RWPE1 (cell line): ENCODE measurements at regions not wholly inside any gene's neighbourhood (a gene's known extent, or its start where the extent isn't known, plus 50 kb on each side); places are given as distances from the start of the nearest gene placed in this dataset.

ENCODE experiments used
- CTCF ChIA-PET: fragments of 350-600 bp; sonication (Branson Sonifier 250); formaldehyde crosslinking; extraction: SDS; loops from one replicate; lab custom pipeline; 2021; lab: Yijun Ruan, JAX
- POLR2A ChIA-PET: fragments of 400-600 bp; formaldehyde crosslinking; extraction: SDS; loops from one replicate; lab custom pipeline; 2020; ENCODE audit warnings: antibody characterized with exemption; ENCODE audit not compliant: low non-redundant PET; lab: Yijun Ruan, JAX
- DNase-seq: peaks from one replicate; pipeline ENCODE4 v3.0.0; 2012; ENCODE audit warnings: low spot score
- H3K27ac ChIP-seq: fragments of 450-650 bp; 2 replicates; pipeline ENCODE4 v1.5.1; 2017
- CTCF ChIP-seq: fragments of 450-650 bp; conservative IDR thresholded peaks from 2 replicates; pipeline ENCODE4 v1.5.1; 2017; ENCODE audit warnings: low read depth, mild to moderate bottlenecking

GRCh38 chr3:106006571-106006970 is 137.8 kb upstream of the CBLB start:
- CTCF ChIA-PET, result no interaction called here
- H3K27ac ChIP-seq, result no peak overlapping the region
- TF ChIP-seq CTCF, result no peak
- POLR2A ChIA-PET, result no interaction called here
- no peak for DNase-seq

- ChIA-PET POLR2A (no interaction called here), CTCF (no interaction called here)
- TF ChIP-seq CTCF, result no peak
- no peak overlapping the region for H3K27ac ChIP-seq
- no peak for DNase-seq
These were observed 138.7 kb upstream of the CBLB start for GRCh38 chr3:106007512-106007911.

GRCh38 chr3:106008766-106009165 is 140.0 kb upstream of the CBLB start:
- ChIA-PET POLR2A (no interaction called here), CTCF (no interaction called here)
- DNase-seq, result no peak
- no peak for TF ChIP-seq CTCF
- no peak overlapping the region for H3K27ac ChIP-seq

GRCh38 chr3:106010829-106011228 is 142.0 kb upstream of the CBLB start:
- CTCF ChIA-PET, result interaction anchor here (0.6 to 0.8 kb wide), 2 partner anchors 38 to 152 kb away, joined by 3 to 5 read pairs; no protein-coding TSS in a partner anchor
- TF ChIP-seq CTCF, result no peak
- no peak for DNase-seq
- POLR2A ChIA-PET, result no interaction called here
- no peak overlapping the region for H3K27ac ChIP-seq

GRCh38 chr3:106013971-106014370 is 145.2 kb upstream of the CBLB start:
- peak; percentile 54 for DNase-seq
- H3K27ac ChIP-seq, result no peak overlapping the region
- ChIA-PET CTCF (no interaction called here), POLR2A (no interaction called here)
- TF ChIP-seq CTCF, result no peak

GRCh38 chr3:106014518-106014917 is 145.7 kb upstream of the CBLB start:
- no peak for TF ChIP-seq CTCF
- CTCF ChIA-PET, result no interaction called here
- H3K27ac ChIP-seq, result no peak overlapping the region
- DNase-seq, result no peak
- POLR2A ChIA-PET, result no interaction called here

GRCh38 chr3:106014971-106015370 is 146.2 kb upstream of the CBLB start:
- H3K27ac ChIP-seq, result no peak overlapping the region
- CTCF ChIA-PET, result no interaction called here
- no peak for DNase-seq
- POLR2A ChIA-PET, result no interaction called here
- no peak for TF ChIP-seq CTCF
